ENCODE measurements at regions not wholly inside any gene's neighbourhood (a gene's known extent, or its start where the extent isn't known, plus 50 kb on each side); places are given as distances from the start of the nearest gene placed in this dataset.
A peak's percentile ranks its signal among the peaks of the same experiment; 100 is the strongest.
"Not testable (repeated sequence)": the region's sequence is repeated elsewhere in the genome, so short reads cannot be mapped to it uniquely, and the experiment has no call there.

DNA sequence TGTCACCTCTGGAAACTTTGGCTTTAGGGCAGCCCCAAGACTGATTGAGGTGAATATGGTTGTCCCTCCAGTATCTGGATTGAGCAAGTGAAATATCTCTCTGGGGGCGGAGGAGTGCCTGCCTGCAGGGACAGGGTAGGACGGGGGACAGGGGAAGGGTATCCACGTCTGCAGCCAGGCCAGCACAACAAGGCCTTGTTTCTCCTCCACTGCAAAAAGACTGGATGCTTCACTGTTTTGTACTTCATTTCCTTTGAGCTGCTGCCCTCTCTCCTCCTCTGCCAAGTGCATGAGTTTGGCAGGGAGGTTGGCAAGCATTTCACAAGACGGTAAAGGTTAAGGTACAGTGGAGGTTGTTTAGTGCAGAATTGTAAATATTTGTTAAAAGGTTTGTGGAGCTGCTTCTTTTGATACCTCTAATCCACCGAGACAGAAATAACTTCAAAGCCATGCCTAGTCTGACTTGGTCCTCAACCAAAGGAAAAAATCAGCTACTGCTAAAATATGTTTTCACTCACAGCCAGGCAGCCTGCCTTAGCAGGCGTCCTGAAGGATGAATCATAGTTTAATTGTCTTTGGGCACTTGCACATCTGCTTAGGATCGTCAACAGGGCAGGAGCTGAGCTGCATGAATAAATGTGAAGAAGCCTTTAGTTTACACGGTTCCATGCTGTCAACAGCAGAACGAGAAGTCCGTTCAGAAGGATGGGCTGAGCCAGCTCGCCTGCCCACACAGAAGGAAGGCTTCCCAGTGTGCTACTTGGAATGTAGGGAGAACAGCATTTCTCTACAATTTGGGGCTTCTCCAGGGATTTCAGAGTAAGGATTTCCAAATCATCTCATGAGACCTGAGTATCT is 269.7 kb downstream of the TTC6 start:
- no peak for DNase-seq (ENCODE audit: extremely low read depth in 1 of 11, low read depth in 9 of 11, low spot score in 4 of 11)

- no peak for DNase-seq (ENCODE audit: extremely low read depth in 1 of 11, low read depth in 9 of 11, low spot score in 4 of 11)
Measured at GRCh38 chr14:37865719-37866549, 270.5 kb downstream of the TTC6 start.

DNA sequence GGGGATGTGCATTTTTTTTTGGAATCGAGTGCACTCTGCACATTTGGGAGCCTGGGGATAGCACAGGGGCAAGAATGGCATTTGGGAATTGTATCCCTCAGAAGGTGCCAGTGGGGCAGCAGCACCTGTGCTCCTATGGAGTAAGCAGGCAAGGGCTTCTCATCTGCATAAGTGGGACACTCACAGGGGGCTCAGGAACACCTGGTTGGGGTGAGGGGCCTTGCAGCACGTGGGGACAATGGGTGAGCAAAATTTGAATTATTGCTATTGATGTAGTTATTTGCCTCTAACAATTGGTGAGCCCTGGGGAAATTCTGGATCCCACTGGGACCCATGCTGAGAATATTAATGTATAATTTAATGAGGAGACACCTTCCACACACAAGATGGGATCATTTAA is 274.2 kb downstream of the TTC6 start:
- no peak for DNase-seq (ENCODE audit: extremely low read depth in 1 of 11, low read depth in 9 of 11, low spot score in 4 of 11)

DNA sequence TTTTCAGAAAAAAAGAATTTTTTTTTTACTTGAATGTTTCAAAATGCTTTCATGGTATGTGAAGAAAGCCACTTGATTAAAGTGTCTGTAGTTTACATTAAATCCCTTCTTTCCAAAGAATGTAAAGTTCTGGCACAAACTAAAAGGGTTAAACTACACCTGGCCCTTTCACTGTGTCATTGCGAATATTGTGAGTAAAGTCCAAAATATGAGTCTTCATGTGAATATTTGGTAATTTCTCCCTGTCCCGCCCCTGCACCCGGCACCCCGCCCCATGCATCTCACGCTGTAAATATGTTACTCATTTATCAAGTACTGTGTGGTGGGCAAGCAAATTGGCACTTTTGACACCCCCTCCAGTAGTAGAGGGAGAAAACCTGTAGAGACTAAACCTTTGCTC is 274.7 kb downstream of the TTC6 start:
- no peak for DNase-seq (ENCODE audit: extremely low read depth in 1 of 11, low read depth in 9 of 11, low spot score in 4 of 11)

GRCh38 chr14:37870632-37871346 is 275.4 kb downstream of the TTC6 start:
- no peak for DNase-seq (ENCODE audit: extremely low read depth in 1 of 11, low read depth in 9 of 11, low spot score in 4 of 11)

DNA sequence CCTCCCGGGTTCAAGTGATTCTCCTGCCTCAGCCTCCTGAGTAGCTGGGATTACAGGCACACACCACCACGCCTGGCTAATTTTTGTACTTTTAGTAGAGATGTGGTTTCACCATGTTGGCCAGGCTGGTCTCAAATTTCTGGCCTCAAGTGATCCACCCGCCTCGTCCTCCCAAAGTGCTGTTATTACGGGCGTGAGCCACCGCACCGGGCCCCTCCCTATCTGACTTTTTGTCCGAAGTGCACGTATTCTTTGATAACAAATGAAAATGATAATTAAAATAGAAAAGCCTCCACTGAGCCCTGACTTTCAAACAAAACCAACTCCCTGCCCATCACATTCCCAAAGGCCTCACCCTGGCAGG is 278.6 kb downstream of the TTC6 start:
- DNase-seq (ENCODE audit: extremely low read depth in 1 of 11, low read depth in 9 of 11, low spot score in 4 of 11): not testable (repeated sequence)

- peak; percentile 26 to 65 (median 49) for DNase-seq (ENCODE audit: extremely low read depth in 1 of 11, low read depth in 9 of 11, low spot score in 4 of 11)
Measured at GRCh38 chr14:37874429-37875109, 279.1 kb downstream of the TTC6 start.

- no peak for DNase-seq (ENCODE audit: extremely low read depth in 1 of 11, low read depth in 9 of 11, low spot score in 4 of 11)
Measured at GRCh38 chr14:37888234-37888633, 292.8 kb downstream of the TTC6 start.

DNA sequence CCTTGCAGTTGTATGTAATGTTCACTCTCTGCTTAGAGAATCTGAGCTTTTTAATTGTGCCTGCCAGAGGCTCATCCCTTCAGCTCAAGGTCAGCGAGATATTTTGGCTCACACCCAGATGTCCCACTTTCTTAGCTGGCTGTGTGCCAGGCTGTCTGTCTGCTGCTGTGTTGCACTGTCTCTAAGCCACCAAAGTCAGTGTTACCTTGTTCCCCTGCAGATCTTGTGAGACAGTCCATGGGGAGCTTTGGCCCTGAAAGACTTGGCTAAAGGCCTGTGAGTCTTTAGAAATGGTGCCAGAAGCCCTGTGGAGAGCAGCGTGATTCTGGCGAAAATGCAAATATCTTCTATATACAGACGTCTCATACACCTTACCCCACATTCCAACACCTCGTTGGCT is 293.7 kb downstream of the TTC6 start:
- DNase-seq (ENCODE audit: extremely low read depth in 1 of 11, low read depth in 9 of 11, low spot score in 4 of 11): no peak

DNA sequence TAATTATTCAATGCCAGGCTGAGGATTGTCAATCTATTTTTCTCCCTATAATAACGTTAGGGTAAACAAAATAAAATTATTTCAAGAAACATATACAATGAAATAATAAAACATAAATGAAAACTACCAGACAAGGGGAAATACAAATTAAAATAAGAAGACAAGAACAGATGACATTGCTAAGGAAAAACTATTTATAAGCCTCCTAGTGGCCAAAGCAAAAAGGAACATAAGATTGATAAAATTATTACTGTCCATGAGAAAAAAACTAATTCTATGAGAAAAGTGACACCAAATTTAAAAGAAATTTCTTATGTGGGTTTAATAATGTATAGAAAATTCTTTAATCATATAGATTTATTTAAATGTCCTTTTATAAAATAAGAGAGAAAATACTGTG is 294.7 kb downstream of the TTC6 start:
- DNase-seq (ENCODE audit: extremely low read depth in 1 of 11, low read depth in 9 of 11, low spot score in 4 of 11): no peak

- not testable (repeated sequence) for DNase-seq (ENCODE audit: extremely low read depth in 1 of 11, low read depth in 9 of 11, low spot score in 4 of 11)
Measured at GRCh38 chr14:37891500-37891899, 296.1 kb downstream of the TTC6 start.

- no peak for DNase-seq (ENCODE audit: extremely low read depth in 1 of 11, low read depth in 9 of 11, low spot score in 4 of 11)
Measured at GRCh38 chr14:37894463-37894862, 299.0 kb downstream of the TTC6 start.

DNA sequence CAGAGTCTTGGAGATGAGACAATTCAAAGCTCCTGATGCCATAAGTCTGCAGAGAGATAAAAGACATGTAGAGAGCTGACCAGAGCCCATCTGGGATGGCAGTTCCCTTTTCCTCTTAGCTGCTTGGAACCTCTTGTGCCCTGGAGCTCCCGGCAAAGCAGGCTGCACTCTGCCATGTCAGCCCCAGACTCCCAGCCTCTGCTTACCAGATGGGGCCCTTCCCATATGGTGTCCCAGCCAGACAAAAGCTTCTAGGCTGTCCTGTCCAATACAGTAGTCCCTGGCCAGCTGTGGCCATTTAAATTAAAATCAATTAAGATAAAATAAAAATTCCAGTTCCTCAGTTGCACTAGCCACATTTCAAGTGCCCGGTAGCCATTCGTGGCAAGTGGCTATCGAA is 303.9 kb downstream of the TTC6 start:
- no peak for DNase-seq (ENCODE audit: extremely low read depth in 1 of 11, low read depth in 9 of 11, low spot score in 4 of 11)

DNA sequence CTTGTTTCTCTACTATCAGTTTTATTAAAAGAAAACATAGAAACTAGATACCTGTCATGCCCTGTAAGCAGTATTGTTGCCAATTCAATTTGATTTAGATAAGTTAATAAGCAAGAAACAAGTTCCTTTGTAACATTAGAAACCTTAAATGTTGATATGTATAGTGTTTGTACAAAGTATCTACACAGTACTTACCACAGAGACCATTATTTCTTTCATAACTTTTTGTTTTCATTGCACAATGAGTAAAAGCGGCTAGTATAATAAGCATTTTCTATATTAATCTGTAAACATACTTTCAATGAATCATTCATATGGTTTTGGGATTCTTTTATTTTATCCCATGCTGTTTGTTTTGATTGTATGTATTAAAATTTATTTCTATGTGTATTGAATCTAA is 305.1 kb downstream of the TTC6 start:
- DNase-seq (ENCODE audit: extremely low read depth in 1 of 11, low read depth in 9 of 11, low spot score in 4 of 11): no peak

GRCh38 chr14:37901978-37902377 is 305.7 kb upstream of the SSTR1 start:
- no peak for DNase-seq (ENCODE audit: extremely low read depth in 1 of 11, low read depth in 9 of 11, low spot score in 4 of 11)

DNA sequence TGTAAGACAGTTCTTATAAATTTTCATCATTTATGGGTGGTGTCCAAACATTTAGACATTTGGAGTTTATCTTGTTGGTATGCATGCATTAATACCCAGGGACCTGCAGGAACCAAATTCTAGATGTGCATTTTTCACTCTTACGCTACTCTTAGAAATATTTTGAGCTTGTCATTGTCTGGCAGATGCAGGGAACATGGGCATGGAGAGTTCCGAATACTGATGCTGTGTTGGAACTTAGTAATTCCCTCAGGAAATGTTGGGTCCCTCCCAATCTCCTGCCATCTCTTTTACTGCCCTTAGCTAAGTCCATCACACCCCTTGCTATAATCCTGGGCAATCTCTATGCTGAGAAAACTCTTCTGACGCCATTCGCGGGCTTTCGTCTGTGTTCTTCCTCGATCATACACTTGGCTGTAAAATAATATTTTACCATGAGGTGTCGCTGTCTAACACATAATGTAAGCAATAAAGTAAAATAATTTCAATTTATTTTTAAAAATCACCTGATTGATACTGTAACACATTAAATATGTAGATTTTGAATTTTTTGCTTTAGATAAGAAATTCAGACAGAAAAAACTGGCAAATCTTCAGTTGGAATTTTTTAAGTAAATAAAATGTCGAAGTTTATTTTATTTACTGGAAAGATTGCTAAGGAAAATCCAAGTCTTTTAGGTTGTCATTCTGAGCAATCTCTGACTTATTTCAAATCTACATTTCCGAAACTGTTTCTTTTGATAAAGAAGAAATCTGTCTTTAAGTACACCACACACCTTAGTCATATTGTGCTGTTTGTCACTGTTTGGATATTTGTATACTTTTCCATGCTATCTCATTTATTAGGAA is 304.1 kb upstream of the SSTR1 start:
- peak in 10 of 11 donors; percentile 3 to 42 (median 26) for DNase-seq (ENCODE audit: extremely low read depth in 1 of 11, low read depth in 9 of 11, low spot score in 4 of 11)

DNA sequence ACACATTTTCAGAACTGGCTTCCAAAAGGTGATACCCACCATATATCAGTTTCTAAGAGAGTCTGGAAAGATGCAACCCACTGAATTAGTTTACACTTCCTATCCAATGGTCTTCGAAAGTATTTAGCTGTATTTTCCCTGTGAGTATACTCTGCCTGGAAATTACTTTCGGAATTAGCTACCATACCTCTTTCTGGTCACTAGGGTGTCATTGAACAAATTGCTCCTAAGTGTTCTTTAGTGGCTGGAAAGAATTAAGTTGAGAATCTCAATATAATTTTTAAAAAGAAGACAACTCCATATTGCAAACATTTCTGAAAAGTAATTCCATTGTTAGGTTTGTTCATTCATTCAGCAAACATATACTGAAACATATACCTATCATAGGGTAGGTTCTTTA is 283.1 kb upstream of the SSTR1 start:
- no peak for DNase-seq (ENCODE audit: extremely low read depth in 1 of 11, low read depth in 9 of 11, low spot score in 4 of 11)

- DNase-seq (ENCODE audit: extremely low read depth in 1 of 11, low read depth in 9 of 11, low spot score in 4 of 11): no peak
Measured at GRCh38 chr14:37932008-37932407, 275.7 kb upstream of the SSTR1 start.

All from renal cortex interstitium (tissue), 11 donors.